ENCODE measurements at regions not wholly inside any gene's neighbourhood (a gene's known extent, or its start where the extent isn't known, plus 50 kb on each side); places are given as distances from the start of the nearest gene placed in this dataset.
"Not testable (repeated sequence)": the region's sequence is repeated elsewhere in the genome, so short reads cannot be mapped to it uniquely, and the experiment has no call there.

- no peak for DNase-seq (ENCODE audit: low spot score)
Measured at GRCh38 chr1:61028136-61028535, 54.2 kb upstream of the NFIA start.

- not testable (repeated sequence) for DNase-seq (ENCODE audit: low spot score)
Measured at GRCh38 chr1:61018068-61018467, 64.3 kb upstream of the NFIA start.

- DNase-seq (ENCODE audit: low spot score), result no peak
Measured at GRCh38 chr1:61017651-61018050, 64.7 kb upstream of the NFIA start.

DNA sequence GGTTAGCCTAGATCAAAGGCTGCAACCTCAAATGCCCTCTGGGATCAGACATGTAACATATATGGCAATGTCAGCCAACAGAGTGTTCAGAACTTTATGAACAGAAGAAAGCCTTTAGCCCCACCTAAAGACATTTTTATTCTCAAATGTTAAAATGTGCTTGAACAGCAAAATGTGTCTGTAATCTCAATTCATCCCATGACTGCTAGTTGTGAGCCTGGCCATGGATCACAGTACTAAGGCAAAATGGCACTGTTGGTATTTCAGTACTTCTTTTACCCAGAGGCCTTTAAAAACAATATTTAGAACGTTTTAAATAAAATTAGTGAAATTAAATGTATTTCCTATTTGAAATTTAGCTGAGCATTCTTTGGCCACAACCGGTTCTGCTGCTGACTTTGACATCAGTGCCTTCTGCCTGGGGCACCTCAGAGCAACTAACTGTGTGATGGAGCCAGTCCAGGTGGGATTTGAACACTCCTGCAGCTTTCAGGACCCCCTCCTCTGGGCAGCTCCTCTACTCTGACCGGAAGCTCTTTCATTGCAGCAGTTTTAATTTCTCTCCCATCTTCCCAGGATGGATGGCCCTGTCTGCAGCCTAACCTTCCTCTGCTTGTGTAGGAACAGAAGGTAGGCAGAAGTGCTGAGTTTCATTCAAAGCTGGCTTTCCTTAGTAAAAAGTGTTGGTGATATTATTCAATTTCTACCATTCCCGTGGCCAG is 68.3 kb upstream of the NFIA start:
- no peak for DNase-seq (ENCODE audit: low spot score)

- no peak for DNase-seq (ENCODE audit: low spot score)
Measured at GRCh38 chr1:61013189-61013945, 69.0 kb upstream of the NFIA start.

DNA sequence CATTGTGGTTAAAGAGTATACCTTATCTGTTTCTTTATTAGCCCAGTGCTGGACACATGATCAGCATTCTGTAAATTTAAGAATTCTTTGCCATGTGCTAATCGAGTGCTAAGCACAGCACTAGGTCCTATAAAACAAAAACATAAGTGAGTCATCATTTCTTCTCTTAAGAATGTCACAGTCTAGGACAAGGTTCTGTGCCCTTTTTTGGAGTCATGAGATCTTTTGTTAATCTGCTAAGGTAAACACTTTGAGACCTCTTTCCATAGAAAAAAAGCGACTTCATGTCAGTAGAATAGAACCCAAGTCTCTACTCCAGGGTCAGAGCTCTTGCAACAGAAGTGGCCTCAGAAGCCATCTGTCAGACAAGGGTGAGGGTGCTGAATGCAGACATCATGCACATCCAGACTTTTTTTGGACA is 70.0 kb upstream of the NFIA start:
- DNase-seq (ENCODE audit: low spot score), result no peak

GRCh38 chr1:61011561-61012263 is 70.6 kb upstream of the NFIA start:
- DNase-seq (ENCODE audit: low spot score), result no peak

DNA sequence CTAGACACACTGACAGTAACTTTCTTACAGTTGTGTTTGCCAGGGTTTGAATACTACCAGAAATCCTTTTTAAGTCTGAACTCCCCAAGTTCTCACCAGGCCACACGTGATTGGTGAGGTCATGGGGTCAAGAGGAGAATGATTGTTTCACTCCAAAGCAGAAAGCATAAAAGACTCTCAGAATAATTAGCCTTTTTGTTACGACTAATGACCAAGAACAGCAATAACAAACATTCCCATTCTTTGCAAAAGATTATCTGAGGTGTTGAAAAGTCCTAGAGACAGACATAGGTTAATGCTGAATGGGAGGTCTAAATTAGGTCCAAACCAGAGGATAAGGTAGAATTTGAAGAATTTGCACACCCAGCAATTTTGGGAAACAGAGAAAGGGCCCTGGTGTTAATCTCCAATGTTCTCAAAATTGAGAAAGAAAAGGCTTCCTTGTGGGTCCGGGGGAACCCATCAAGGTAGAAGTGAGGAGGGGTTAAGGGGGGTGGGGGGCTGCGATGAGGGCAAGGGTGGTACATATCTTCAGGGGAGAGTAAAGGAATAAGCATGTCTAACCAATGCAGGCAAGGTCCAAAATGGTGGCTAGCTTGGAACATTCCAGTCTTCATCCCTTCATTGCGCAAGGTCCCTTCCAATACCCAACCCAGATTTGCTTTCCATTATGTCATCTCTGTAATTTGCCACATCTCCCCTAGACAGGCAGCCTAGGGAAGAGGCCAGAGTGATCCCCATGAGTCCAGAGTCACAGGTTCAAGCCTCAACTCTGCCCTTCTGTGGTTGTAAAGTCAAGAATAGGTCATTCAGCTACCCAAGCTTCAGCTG is 74.6 kb upstream of the NFIA start:
- DNase-seq (ENCODE audit: low spot score), result no peak

DNA sequence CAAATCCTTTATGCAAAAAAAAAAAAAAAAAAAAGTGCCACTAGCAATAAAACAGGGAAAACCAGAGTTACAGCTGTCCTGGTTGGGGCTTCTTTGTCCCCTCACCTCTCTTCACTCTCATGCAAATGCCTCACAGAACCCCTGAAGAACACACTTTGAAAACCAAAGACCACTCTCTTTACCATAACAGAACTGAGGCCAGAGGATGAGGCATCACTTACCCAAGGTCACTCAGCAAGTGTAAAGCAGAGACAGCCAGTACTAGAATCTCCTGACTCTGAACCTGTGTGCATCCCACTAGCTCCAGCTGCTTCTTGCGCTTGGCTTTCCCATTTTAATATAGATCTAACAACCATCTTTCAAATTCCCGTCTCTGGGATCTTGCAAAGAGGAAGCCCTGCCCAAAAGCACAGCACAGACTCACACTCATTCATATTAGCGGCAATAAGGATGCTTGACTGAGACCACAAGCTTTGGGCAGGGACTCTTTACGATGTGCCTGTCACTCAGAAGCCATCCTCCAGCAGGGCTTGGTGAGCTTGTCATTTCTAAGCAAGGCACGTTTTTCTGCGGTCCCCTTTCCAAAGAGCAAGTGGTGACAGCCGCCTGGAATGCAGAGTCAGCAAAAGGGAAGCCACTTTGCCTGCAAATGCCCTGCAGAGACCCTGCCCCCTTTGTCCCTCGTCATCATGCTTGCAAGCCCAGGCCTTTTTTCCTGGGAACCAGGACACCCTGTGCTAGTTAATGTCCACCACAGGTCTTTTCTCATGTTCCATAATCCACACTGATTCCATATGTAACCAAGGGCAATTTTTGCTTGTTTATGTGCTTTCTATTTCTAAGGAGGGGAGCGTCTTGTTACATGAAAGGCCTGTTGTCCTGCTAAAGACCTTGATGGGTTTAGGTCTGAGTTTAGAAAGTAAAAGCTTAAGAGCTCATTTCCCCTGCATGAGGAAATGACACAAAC is 76.5 kb upstream of the NFIA start:
- no peak for DNase-seq (ENCODE audit: low spot score)

- no peak for DNase-seq (ENCODE audit: low spot score)
Measured at GRCh38 chr1:61004262-61005003, 77.9 kb upstream of the NFIA start.

DNA sequence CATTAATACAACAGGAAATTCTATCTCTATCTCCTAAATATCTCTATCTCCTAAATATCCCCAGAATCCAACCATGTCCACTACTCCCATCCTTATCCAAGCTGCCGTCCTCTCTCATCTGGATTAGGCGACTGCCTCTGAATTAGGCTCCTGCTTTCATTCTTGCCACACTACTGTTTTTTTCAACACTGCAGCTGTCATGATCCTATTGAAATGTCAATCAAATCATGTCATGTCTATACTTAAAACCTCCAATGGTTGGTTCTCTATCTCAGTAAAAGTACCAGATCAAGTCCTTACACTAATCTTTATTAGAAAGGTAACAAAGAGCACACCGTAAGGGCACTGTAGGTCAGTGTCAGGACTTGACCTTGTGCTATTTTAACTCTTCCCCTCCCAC is 82.0 kb upstream of the NFIA start:
- no peak for DNase-seq (ENCODE audit: low spot score)

- no peak for DNase-seq (ENCODE audit: low spot score)
Measured at GRCh38 chr1:60998786-60999185, 83.6 kb upstream of the NFIA start.

DNA sequence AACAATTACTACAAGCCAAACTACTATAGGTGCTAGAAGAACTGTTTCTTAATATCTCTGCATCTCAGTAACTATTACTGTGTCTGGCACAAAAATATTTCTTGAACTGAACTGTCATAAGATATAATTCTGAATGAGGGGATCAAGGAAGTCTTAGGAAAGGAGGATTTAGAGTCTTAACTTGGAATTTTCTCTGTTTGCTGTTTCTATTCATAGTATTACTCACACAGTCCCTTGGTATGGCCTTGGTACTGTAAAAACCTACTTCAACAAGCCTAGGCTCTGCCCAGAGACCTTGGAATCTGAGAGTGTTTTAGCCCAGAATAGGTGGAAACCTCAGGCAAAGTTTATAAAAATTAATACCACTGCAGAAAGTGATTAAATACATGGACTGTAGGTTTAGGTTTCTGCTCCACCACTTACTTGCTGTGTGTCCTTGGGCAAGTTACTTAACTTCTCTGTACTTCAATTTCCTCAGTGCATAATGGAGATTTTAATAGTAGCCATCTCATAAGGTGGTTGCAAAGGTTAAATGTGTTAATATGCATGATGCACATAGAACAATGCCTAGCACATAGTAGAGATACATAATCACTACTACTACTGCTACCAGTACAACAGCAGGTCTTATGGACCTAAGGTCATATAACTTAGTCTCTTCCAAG is 87.4 kb upstream of the NFIA start:
- DNase-seq (ENCODE audit: low spot score), result no peak

DNA sequence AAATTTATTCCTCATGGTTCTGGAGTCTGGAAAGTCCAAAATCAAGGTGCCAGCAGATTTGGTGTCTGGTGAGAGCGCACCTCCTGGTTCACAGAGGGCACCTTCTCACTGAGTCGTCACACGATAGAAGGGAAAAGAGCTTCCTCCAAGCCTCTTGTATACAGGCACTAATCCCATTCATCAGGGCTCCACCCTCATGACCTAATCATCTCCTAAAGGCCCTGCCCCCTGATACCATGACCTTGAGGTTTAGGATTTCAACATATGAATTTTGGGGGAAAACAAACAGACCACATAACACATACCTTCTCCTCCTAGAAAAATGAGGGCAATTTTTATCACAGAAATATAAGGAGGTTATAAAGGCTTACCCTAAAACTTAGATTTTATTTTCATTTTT is 88.0 kb upstream of the NFIA start:
- DNase-seq (ENCODE audit: low spot score), result no peak

DNA sequence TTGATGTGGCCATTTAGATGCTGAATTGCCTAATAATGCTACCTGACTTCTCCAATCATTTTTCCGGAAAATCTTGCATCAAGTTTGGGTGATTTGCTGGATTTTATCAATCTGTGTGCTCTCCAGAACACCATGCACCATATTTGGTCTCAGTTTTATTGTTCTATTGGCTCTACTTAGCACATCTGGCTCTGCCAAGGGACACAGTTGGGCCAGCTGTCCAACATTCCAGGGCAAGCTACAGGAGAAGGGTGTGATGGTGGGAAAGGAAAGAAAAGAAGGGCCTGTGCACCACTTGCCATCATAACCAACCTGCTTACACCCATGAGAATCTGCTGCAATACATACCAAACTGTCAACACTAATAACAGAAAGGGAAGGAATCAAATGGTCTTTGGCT is 90.2 kb upstream of the NFIA start:
- no peak for DNase-seq (ENCODE audit: low spot score)

DNA sequence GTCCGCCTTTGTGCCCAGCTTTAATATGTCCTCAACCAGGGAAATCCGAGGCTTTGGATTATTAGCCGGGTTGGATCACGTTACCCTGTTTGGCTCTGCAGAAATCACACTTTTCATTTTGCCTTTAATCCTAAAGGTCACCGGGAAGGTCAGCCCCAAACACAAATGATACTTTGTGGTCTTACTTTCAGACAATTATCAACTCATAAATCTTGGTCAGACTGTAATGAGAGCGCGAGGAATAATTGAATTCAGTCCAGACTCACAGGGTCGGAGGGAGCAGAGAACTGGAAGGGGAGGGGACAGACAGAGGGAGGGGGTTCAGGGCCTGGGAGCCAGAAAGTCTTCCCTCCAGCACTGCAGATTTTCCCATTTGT is 91.7 kb upstream of the NFIA start:
- no peak for DNase-seq (ENCODE audit: low spot score)

GRCh38 chr1:60989749-60990713 is 92.3 kb upstream of the NFIA start:
- no peak for DNase-seq (ENCODE audit: low spot score)

- DNase-seq (ENCODE audit: low spot score), result no peak
Measured at GRCh38 chr1:60988891-60989290, 93.5 kb upstream of the NFIA start.

- DNase-seq (ENCODE audit: low spot score), result no peak
Measured at GRCh38 chr1:60987904-60988303, 94.5 kb upstream of the NFIA start.

Measured in CD4-positive, alpha-beta T cell treated with Interleukin-6 at 100 ng/mL for 8 hours (primary cell).